AG10803 (cell line): ENCODE measurements at regions not wholly inside any gene's neighbourhood (a gene's known extent, or its start where the extent isn't known, plus 50 kb on each side); places are given as distances from the start of the nearest gene placed in this dataset.

Source experiments
- DNase-seq: peaks from one replicate; pipeline ENCODE4 v3.0.0; 2010; ENCODE audit warnings: low read depth
- H3K4me3 ChIP-seq: 2 replicates; pipeline ENCODE4 v1.5.1; 2011; ENCODE audit warnings: mild to moderate bottlenecking, low read length, control low read depth
- TF ChIP-seq, protein P1 (sequence below): conservative IDR thresholded peaks from 2 replicates; pipeline ENCODE4 v1.5.1; 2011; ENCODE audit warnings: mild to moderate bottlenecking, low read length, control low read depth, inconsistent platforms

DNA sequence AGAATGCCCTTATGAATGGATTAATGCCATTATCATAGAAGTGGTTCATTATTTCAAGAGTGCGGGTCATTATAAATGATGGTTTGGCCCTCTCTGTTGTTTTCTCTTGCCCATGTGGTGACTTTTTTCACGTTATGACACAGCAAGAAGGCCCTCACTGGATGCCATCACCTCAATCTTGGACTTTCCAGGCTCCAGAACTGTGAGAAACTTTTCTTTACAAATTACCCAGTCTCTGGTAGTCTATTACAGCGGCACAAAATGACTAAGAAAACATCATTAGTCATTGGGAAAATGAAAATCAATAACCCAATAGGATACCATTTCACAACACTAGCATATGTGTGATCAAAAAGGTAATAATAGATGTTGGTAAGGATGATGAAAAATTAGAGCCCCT lies 119.0 kb upstream of the LPP start:
- DNase-seq: no peak
- H3K4me3 ChIP-seq: no peak overlapping the region
- TF ChIP-seq, protein P1, sequence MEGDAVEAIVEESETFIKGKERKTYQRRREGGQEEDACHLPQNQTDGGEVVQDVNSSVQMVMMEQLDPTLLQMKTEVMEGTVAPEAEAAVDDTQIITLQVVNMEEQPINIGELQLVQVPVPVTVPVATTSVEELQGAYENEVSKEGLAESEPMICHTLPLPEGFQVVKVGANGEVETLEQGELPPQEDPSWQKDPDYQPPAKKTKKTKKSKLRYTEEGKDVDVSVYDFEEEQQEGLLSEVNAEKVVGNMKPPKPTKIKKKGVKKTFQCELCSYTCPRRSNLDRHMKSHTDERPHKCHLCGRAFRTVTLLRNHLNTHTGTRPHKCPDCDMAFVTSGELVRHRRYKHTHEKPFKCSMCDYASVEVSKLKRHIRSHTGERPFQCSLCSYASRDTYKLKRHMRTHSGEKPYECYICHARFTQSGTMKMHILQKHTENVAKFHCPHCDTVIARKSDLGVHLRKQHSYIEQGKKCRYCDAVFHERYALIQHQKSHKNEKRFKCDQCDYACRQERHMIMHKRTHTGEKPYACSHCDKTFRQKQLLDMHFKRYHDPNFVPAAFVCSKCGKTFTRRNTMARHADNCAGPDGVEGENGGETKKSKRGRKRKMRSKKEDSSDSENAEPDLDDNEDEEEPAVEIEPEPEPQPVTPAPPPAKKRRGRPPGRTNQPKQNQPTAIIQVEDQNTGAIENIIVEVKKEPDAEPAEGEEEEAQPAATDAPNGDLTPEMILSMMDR: no peak

DNA sequence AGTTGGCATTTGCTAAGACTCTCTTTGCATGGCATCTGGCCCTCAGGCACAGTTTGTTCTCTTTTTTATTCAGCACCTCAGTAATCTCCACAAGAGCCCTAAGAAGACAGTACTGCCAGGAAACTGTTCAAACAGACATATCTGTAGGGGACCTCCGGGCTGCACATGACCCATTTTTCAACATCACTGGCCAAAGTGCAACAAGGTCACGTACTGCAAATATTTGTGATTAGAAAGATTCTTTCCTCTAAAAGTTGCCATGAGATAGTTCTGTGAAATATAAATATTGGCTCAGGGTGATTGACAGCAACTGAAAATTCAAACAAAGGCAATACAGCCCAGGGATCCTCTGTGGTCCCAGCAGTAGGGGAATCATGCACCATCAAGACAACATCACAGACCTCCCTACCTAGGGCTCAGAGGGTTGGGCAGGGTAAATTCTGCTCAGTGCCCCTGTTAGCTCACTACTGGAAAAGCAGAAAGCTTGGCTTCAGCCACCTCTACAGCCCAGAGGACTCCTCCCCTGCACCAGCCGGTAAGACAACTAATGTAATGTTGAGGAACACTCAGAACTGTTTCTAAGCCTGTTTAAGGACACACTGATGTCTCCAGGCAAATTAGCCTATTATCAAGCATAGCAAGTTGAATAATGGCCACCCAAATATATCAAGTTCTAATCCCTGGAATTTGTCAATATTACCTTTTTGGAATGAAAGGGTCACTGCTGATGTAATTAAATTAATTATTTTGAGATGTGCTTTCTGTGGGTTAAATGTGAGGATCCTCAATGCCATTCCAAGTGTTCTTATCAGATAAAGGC lies 117.4 kb upstream of the LPP start:
- H3K4me3 ChIP-seq: no peak overlapping the region
- TF ChIP-seq, protein P1: no peak
- no peak for DNase-seq

DNA sequence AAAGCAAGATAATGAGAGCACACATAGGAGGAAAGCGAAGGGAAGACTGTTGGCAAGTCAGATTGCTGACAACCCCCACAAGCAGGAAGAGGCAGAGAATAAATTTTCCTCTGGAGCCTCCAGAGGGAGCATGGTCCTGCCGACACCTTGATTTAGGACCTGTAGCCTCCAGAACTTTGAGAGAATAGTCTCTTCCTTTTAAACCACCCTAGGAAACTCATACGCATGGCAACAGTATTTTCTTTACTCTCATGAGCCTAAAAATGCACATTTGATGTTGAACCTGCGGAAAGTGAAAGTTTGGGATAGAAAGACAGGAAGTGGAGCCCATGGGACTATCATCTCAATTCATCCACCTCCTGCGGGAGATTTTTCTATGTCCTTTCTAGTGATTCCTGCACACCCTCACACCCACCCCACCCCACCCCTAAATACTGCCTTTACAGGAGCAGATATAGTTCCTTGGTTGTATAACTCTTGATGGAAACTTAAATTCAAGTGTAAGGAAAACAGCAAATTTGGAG lies 116.7 kb upstream of the LPP start:
- no peak overlapping the region for H3K4me3 ChIP-seq
- DNase-seq: peak; percentile 48
- TF ChIP-seq, protein P1: peak; percentile 57

DNA sequence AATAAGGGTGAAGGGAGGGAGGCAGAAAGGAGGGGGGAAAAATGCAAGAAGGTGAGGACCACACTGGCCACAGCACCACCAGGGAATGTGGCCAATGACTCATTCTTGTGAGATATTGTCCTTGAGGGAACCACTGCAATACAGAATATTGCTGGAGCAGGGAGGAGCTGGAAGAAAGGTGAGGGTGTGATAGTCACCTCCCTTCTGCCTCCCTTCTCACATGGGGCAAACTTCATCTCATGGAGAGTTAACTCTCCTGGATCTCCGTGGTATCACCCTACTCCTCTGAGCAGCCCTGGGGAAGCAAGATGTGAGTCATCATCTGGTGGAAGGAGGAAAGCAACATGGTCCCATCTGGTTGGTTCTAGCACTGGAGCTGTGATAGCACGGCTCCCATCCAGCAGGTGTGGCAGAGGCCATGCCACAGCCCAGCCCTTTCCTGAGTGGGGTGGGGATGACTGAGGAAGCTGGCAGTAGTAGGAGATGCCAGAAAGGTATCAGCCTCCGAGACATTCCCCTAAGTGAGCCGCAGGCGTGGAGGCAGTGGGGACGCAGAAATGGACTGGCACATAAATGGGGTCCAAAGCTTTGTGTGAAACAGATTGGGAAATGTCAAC lies 115.9 kb upstream of the LPP start:
- TF ChIP-seq, protein P1: no peak
- no peak overlapping the region for H3K4me3 ChIP-seq
- DNase-seq: peak; percentile 20

DNA sequence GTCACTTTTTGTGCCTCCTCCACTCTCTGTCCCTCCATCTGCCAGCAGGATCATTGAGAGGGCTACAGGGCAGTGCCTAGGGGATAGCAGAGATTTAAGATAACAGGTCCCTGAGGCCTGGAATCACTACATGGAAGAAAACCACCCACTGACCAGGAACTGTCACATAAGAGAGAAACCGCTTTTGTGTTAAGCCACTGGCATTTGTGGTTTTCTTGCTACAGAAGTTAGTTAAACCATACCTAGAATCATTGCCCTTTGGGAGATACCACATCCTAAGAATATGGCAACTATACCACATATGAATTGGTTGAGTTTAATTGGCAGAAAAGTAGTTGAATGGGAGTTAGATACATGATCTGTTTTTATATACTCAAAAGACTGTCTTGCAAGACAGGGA lies 112.8 kb upstream of the LPP start:
- TF ChIP-seq, protein P1: no peak
- no peak overlapping the region for H3K4me3 ChIP-seq
- DNase-seq: no peak

DNA sequence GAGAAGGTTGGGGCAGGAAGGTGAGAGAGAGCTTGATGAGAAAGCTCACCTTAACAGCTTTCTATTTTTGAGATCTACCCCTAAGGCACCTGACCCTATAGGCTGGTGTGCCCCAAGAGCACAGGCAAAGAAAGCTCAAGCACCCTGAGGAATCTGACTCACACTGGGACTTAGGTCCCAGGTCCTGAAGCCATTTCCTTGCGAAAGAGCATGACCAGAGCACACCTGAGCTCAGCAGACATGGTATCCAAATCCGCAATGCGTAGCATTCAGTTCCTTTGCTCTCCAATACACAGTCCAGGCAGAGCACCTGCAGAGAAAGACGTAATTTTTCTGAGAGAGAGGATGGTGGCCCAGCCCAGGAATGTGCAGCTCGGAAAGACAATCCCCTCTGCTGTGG lies 112.1 kb upstream of the LPP start:
- TF ChIP-seq, protein P1: no peak
- no peak overlapping the region for H3K4me3 ChIP-seq
- DNase-seq: no peak

DNA sequence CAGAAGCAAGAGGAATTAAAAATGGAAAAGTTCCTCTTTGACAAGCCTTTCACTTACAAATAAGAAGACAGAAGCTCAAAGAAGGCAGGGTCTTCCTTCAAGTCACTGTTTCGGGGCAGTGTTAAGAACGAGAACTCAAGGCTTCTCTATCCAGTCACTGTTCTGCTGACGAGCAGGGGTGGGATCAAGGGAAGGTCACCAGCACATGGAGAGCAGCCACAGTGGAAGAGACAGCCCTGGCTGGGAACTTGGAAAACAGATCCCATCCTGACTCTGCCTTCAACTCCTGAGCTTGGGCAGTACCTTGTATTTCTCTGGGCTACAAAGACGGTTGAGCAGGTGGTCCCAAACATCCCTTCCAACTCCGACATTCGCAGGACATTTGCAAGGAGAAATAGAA lies 111.5 kb upstream of the LPP start:
- TF ChIP-seq, protein P1: no peak

More for the DNA sequence above, 111.5 kb upstream of the LPP start:
- DNase-seq: no peak
- no peak overlapping the region for H3K4me3 ChIP-seq
